Activated CD4-positive, alpha-beta T cell treated with anti-CD3 and anti-CD28 coated beads, Interleukin-2, amount 10 ng/mL, durations not matched to agents 24 days and 14 days (primary cell): ENCODE measurements at regions not wholly inside any gene's neighbourhood (a gene's known extent, or its start where the extent isn't known, plus 50 kb on each side); places are given as distances from the start of the nearest gene placed in this dataset.
"Not testable (repeated sequence)": the region's sequence is repeated elsewhere in the genome, so short reads cannot be mapped to it uniquely, and the experiment has no call there.

ENCODE experiments used
- DNase-seq: peaks from one replicate; pipeline ENCODE4 v3.0.0; 2022
- H3K27ac Mint-ChIP-seq: one replicate; pipeline ENCODE4 v1.8.0; 2022; ENCODE audit warnings: mild to moderate bottlenecking, mixed read lengths
- H3K27me3 Mint-ChIP-seq: one replicate; pipeline ENCODE4 v1.8.0; 2022; ENCODE audit warnings: mixed read lengths
- H3K36me3 Mint-ChIP-seq: one replicate; pipeline ENCODE4 v1.8.0; 2022; ENCODE audit warnings: low read depth, mild to moderate bottlenecking, mixed read lengths
- H3K4me1 Mint-ChIP-seq: one replicate; pipeline ENCODE4 v1.8.0; 2021; ENCODE audit warnings: mixed read lengths
- H3K4me3 Mint-ChIP-seq: one replicate; pipeline ENCODE4 v1.8.0; 2022; ENCODE audit warnings: mild to moderate bottlenecking, moderate library complexity, mixed read lengths
- H3K9me3 Mint-ChIP-seq: one replicate; pipeline ENCODE4 v1.8.0; 2021; ENCODE audit warnings: mixed read lengths
- intact Hi-C: fragments of 100-400 bp; cut with micrococcal nuclease; formaldehyde crosslinking; loops from one replicate; pipeline ENCODE4 v1.15.1; 2023

GRCh38 chr5:164324239-164324638 lies 818.8 kb downstream of the MAT2B start:
- no peaks in the 10 kb centered on the region for H3K9me3 Mint-ChIP-seq
- no peak overlapping the region for H3K27ac Mint-ChIP-seq
- no peak overlapping the region for H3K4me3 Mint-ChIP-seq
- no peaks in the 10 kb centered on the region for H3K27me3 Mint-ChIP-seq
- no peak for DNase-seq
- H3K36me3 Mint-ChIP-seq = no peaks in the 10 kb centered on the region
- intact Hi-C loops = no loop called here
- no peaks in the 10 kb centered on the region for H3K4me1 Mint-ChIP-seq

GRCh38 chr5:164326219-164326618 lies 820.8 kb downstream of the MAT2B start:
- Mint-ChIP-seq H3K9me3 (no peaks in the 10 kb centered on the region), H3K27ac (no peak overlapping the region), H3K36me3 (no peaks in the 10 kb centered on the region), H3K4me3 (no peak overlapping the region), H3K27me3 (no peaks in the 10 kb centered on the region), H3K4me1 (no peaks in the 10 kb centered on the region)
- no peak for DNase-seq
- intact Hi-C loops = no loop called here

GRCh38 chr5:164327166-164327565 lies 821.7 kb downstream of the MAT2B start:
- H3K9me3 Mint-ChIP-seq, DNase-seq, intact Hi-C loops, H3K4me1 Mint-ChIP-seq, H3K27ac Mint-ChIP-seq, H3K36me3 Mint-ChIP-seq, H3K27me3 Mint-ChIP-seq, H3K4me3 Mint-ChIP-seq: not testable (repeated sequence)

- intact Hi-C loops = no loop called here
- H3K4me3 Mint-ChIP-seq = no peak overlapping the region
- no peak overlapping the region for H3K27ac Mint-ChIP-seq
- no peaks in the 10 kb centered on the region for H3K4me1 Mint-ChIP-seq
- no peaks in the 10 kb centered on the region for H3K9me3 Mint-ChIP-seq
- no peak for DNase-seq
- H3K27me3 Mint-ChIP-seq = no peaks in the 10 kb centered on the region
- no peaks in the 10 kb centered on the region for H3K36me3 Mint-ChIP-seq
These were observed 827.2 kb downstream of the MAT2B start for GRCh38 chr5:164332349-164333196.

GRCh38 chr5:164335837-164336236 lies 830.4 kb downstream of the MAT2B start:
- no peaks in the 10 kb centered on the region for H3K27me3 Mint-ChIP-seq
- intact Hi-C loops = no loop called here
- no peak overlapping the region for H3K4me3 Mint-ChIP-seq
- H3K9me3 Mint-ChIP-seq = no peaks in the 10 kb centered on the region
- DNase-seq = no peak
- no peaks in the 10 kb centered on the region for H3K36me3 Mint-ChIP-seq
- H3K4me1 Mint-ChIP-seq = no peaks in the 10 kb centered on the region
- no peak overlapping the region for H3K27ac Mint-ChIP-seq

GRCh38 chr5:164336276-164336675 lies 830.9 kb downstream of the MAT2B start:
- Mint-ChIP-seq H3K9me3 (no peaks in the 10 kb centered on the region), H3K27ac (no peak overlapping the region), H3K4me3 (no peak overlapping the region), H3K27me3 (no peaks in the 10 kb centered on the region), H3K4me1 (no peaks in the 10 kb centered on the region), H3K36me3 (no peaks in the 10 kb centered on the region)
- intact Hi-C loops = no loop called here
- no peak for DNase-seq

- no peak for DNase-seq
- H3K4me1 Mint-ChIP-seq = no peaks in the 10 kb centered on the region
- H3K36me3 Mint-ChIP-seq = no peaks in the 10 kb centered on the region
- H3K27ac Mint-ChIP-seq = no peak overlapping the region
- no peaks in the 10 kb centered on the region for H3K27me3 Mint-ChIP-seq
- intact Hi-C loops = no loop called here
- no peaks in the 10 kb centered on the region for H3K9me3 Mint-ChIP-seq
- no peak overlapping the region for H3K4me3 Mint-ChIP-seq
These were observed 831.5 kb downstream of the MAT2B start for GRCh38 chr5:164336906-164337305.

- Mint-ChIP-seq H3K4me3 (no peak overlapping the region), H3K27ac (no peak overlapping the region), H3K27me3 (no peaks in the 10 kb centered on the region), H3K4me1 (no peaks in the 10 kb centered on the region), H3K9me3 (no peaks in the 10 kb centered on the region), H3K36me3 (no peaks in the 10 kb centered on the region)
- no peak for DNase-seq
- intact Hi-C loops = no loop called here
These were observed 835.7 kb downstream of the MAT2B start for GRCh38 chr5:164341056-164341619.

GRCh38 chr5:164345173-164345849 lies 839.9 kb downstream of the MAT2B start:
- no peaks in the 10 kb centered on the region for H3K27me3 Mint-ChIP-seq
- no peaks in the 10 kb centered on the region for H3K9me3 Mint-ChIP-seq
- no peak overlapping the region for H3K27ac Mint-ChIP-seq
- no peaks in the 10 kb centered on the region for H3K36me3 Mint-ChIP-seq
- DNase-seq = no peak
- no peaks in the 10 kb centered on the region for H3K4me1 Mint-ChIP-seq
- no peak overlapping the region for H3K4me3 Mint-ChIP-seq
- intact Hi-C loops = no loop called here

GRCh38 chr5:164345853-164346252 lies 840.4 kb downstream of the MAT2B start:
- DNase-seq = no peak
- Mint-ChIP-seq H3K27me3 (no peaks in the 10 kb centered on the region), H3K36me3 (no peaks in the 10 kb centered on the region), H3K4me1 (no peaks in the 10 kb centered on the region), H3K9me3 (no peaks in the 10 kb centered on the region), H3K4me3 (no peak overlapping the region), H3K27ac (no peak overlapping the region)
- intact Hi-C loops = no loop called here

- Mint-ChIP-seq H3K36me3 (no peaks in the 10 kb centered on the region), H3K4me3 (no peak overlapping the region), H3K27me3 (no peaks in the 10 kb centered on the region), H3K4me1 (no peaks in the 10 kb centered on the region), H3K27ac (no peak overlapping the region), H3K9me3 (no peaks in the 10 kb centered on the region)
- no peak for DNase-seq
- intact Hi-C loops = no loop called here
These were observed 841.6 kb downstream of the MAT2B start for GRCh38 chr5:164346785-164347630.

- intact Hi-C loops = no loop called here
- DNase-seq = no peak
- Mint-ChIP-seq H3K27me3 (no peaks in the 10 kb centered on the region), H3K4me1 (no peaks in the 10 kb centered on the region), H3K4me3 (no peak overlapping the region), H3K36me3 (no peaks in the 10 kb centered on the region), H3K27ac (no peak overlapping the region), H3K9me3 (no peaks in the 10 kb centered on the region)
These were observed 844.8 kb downstream of the MAT2B start for GRCh38 chr5:164350236-164350635.

GRCh38 chr5:164351245-164351834 lies 845.9 kb downstream of the MAT2B start:
- Mint-ChIP-seq H3K27me3 (no peaks in the 10 kb centered on the region), H3K4me1 (no peaks in the 10 kb centered on the region), H3K9me3 (no peaks in the 10 kb centered on the region), H3K4me3 (no peak overlapping the region), H3K27ac (no peak overlapping the region), H3K36me3 (no peaks in the 10 kb centered on the region)
- intact Hi-C loops = no loop called here
- DNase-seq = no peak
